ENCODE measurements at regions not wholly inside any gene's neighbourhood (a gene's known extent, or its start where the extent isn't known, plus 50 kb on each side); places are given as distances from the start of the nearest gene placed in this dataset.

DNA sequence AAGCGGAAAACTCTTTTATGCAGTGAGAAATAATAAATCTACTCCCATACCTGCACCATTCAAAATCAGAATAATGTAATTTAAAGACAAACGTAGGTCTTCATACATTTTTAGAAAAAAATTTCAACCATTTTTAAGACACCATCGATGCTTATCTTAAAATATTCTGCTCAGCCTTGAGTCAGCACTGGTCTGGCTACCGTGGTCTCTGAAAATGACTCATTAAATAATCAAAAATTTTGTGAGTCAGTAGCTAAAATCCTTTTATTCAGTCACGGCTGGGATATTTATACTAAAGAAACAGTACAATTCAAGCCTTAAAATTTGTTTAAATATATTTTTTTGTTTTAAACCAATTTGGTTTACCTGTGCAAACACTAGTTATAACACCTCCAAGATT, 2862.8 kb upstream of the PCDH20 start:
- TF ChIP-seq, protein P1, sequence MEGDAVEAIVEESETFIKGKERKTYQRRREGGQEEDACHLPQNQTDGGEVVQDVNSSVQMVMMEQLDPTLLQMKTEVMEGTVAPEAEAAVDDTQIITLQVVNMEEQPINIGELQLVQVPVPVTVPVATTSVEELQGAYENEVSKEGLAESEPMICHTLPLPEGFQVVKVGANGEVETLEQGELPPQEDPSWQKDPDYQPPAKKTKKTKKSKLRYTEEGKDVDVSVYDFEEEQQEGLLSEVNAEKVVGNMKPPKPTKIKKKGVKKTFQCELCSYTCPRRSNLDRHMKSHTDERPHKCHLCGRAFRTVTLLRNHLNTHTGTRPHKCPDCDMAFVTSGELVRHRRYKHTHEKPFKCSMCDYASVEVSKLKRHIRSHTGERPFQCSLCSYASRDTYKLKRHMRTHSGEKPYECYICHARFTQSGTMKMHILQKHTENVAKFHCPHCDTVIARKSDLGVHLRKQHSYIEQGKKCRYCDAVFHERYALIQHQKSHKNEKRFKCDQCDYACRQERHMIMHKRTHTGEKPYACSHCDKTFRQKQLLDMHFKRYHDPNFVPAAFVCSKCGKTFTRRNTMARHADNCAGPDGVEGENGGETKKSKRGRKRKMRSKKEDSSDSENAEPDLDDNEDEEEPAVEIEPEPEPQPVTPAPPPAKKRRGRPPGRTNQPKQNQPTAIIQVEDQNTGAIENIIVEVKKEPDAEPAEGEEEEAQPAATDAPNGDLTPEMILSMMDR (IDR thresholded peaks at IDR 0.05), result no peak
- TF ChIP-seq POLR2A (IDR thresholded peaks at IDR 0.05; ENCODE audit: low read depth) (no peak), EP300 (IDR thresholded peaks at IDR 0.05) (no peak)

All from esophagus muscularis mucosa (tissue), 4 donors.